SK-N-DZ (cell line): ENCODE measurements at regions not wholly inside any gene's neighbourhood (a gene's known extent, or its start where the extent isn't known, plus 50 kb on each side); places are given as distances from the start of the nearest gene placed in this dataset.

Experiments used
- DNase-seq: peaks from one replicate; pipeline ENCODE4 v3.0.0-alpha.2; 2015; ENCODE audit warnings: low spot score

DNA sequence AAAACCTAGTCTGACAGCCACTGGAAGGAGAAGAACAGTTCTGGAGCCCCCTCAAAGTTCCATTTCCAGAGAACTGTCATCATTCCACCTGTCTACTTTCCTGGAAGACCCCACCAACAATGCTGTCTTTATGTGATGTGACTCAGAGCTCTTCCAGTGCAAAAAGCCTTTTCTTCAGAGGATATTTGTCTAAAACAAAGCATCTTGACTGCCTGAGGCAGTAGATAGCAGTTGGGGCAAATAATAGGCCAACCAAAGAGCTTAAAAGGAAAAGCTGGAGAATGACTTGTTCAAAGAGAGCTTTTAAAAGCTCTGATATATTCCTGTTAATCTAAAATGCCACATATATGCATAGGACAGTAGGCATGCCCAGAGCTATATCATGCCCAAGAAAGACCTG, 62.6 kb downstream of the MIS18A start:
- DNase-seq, result no peak

DNA sequence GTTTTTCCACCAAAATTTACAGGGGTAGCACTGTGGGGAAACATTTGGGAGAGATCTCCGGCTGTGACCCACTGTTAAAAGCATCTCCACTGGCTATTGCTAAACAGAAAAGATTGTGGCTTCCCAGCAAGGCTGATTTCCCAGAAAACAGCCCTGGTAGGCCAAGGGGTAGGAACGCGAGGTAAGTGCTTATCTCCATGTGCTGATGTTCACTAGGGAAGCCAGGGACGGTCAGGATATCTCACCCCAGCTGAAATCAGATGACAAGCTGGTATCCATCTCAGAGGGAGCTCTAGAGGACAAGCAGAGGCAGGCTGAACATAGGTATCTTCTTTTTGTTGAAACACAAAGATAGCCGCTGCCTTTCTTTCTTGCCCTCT, 63.6 kb downstream of the MIS18A start:
- DNase-seq, result peak; percentile 52

DNA sequence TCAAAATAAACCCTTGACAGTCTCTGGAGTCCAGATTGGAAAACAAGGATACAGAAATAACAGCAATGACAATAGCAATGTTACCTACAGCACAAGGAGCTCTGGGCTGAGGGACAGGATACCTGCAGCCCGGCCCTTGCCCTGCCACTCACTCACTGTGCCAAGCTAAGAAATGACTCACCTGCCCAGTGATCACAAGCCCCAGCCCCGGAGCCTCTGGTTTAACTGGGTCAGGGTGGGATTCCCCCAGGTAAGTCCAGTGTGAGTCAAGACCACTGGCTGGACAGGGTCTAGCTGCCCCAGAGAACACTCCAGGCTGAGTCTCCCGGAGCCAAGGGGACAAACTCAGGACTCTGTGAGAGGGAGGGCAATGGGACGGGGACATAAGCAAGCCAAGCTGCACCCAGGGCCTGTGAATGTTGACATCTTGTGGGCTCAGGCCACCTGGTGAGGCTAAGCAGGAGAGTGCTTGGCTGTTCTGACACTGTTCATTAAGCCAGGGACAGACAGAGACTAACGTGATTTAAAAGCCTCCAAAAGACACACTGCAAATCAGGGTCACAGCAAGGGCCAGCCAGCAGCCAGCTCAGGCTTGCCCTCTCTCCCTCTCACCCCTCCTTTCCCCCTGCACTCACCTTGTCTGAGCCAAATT, 64.1 kb downstream of the MIS18A start:
- peak; percentile 70 for DNase-seq

DNA sequence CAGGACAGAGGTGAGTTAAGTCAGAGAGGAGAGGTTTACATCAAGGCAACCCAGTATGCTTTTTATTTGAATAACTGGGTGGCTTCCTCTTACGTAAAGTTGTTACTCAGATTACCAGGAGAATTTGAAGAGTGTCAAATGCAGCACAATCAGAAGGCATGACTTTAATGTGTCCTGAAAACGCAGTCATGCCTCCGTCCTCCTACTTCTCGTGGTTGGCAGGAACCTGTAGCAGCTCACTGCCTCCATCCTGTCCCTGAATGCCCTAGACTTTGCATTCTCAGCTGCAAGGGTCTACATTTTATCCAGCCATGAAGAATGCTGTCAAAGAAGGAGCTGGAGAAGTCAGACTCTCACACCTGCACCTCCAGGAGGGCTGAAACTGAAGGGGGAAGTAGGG, 66.7 kb downstream of the MIS18A start:
- no peak for DNase-seq

DNA sequence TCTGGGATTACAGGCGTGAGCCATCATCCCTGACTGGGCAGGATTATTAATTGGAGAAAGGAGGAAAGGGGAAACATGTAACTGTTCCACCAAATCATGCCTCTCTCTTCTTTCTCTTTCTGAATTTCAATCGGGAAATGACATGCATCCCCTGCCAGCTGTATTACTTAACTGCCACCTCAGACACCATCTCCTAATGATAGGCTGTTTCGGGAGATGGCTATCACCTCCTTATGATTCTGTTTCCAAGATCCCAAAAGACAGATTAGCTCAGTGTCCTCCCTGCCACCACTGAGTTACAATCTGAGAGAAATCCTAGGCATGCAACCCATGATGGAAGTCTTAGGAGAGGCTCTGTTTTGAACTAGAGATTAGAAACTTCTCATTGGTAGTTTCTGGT, 67.5 kb downstream of the MIS18A start:
- DNase-seq, result no peak

DNA sequence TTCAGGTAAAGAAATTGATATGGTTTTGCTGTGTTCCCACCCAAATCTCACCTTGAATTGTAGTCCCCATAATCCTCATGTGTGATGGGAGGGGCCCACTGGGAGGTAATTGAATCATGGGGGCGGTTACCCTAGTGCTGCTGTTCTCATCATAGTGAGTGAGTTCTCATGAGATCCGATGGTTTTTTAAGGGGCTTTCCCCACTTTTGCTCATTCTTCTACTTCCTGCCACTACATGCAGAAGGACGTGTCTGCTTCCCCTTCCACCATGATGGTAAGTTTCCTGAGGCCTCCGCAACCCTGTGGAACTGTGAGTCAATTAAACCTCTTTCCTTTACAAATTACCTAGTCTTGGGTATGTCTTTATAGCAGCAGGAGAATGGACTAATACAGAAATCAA, 69.3 kb downstream of the MIS18A start:
- DNase-seq, result no peak

DNA sequence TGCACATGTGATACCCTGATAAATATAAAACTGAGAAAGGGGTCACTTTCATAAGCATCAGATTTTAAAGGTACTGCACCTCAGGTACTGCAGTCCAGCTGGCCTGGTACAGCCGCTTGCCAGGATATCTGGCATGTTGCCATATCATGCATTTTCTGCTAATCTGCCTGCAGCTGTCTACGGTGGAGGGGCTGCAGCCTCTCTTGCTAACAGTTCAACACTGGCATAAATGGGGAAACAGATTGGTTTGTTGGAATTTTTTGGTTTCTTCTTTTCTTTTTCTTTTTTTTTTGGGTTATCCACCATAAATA, 71.5 kb downstream of the MIS18A start:
- peak; percentile 68 for DNase-seq

DNA sequence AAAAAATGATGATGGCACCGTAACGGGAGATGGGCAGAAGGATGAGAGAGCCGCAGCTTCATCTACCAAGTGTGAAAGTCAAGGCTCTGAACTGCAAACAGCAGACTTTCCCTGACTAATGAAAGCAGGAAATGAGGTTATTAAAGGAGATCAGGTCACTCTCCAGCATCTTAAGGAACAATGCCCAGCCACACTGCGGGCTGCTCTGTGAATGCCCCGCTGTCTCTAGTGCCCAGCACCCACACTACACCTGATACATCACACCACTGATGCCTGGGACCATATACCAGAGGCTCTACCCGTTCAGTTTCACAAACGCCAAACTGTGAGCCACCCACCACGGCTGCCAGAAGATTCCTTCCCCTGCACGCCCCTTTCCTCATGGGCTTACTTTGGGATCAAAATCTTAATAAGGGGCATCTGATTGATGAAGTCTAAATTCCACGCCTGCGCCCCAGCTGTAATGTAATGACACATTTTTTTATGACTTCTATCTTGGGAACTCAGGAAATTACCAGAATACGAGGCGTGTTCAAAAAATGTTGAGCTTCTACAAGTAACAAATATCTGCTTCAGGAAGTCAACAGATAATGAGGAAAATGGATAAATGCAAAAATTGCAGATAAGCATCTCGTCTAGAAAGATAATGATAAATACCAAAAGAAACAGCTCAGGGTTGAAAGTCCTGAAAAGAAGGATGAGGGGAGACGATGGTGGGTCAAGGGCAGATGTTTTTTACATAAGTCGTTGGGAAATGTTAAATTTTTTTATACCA, 72.0 kb downstream of the MIS18A start:
- no peak for DNase-seq

DNA sequence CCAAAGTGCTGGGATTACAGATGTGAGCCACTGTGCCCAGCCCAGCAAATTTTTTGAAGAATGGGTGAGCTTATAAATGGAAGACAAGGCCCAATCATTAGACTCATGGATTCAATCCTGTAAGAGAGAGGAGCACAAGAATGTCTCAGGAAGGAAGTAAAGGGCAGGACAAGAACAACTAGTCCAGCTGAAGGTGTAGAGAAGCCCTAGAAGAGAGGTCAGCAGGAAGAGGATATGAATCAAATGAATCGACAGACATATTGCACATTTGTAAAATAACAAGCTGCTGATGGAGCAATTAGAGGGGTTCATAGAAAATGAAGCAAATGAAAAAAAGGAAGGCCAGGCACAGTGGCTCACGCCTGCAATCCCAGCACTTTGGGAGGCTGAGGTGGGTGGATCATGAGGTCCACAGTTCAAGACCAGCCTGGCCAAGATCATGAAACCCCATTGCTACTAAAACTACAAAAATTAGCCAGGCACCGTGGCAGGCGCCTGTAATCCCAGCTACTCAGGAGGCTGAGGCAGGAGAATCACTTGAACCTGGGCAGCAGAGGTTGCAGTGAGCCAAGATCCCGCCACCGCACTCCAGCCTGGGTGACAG, 74.9 kb downstream of the MIS18A start:
- no peak for DNase-seq

DNA sequence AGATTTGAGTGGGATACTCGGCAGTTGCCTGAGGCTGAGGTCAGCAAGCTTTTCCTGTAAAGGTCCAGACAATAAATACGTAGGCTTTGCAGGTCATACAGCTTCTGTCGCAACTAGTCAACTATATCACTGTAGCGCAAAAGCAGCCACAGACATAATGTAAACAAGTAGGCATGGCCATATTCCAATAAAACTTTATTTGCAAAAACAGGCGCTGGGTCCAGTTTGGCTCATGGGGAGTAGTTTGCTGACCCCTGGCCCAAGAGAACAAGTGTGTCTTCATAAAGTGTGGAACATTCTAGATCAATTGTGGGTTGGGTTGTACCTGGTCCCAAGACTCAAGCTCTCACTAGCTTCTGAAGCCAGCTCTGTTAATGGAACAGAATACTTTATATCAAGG, 78.8 kb downstream of the MIS18A start:
- DNase-seq, result no peak

DNA sequence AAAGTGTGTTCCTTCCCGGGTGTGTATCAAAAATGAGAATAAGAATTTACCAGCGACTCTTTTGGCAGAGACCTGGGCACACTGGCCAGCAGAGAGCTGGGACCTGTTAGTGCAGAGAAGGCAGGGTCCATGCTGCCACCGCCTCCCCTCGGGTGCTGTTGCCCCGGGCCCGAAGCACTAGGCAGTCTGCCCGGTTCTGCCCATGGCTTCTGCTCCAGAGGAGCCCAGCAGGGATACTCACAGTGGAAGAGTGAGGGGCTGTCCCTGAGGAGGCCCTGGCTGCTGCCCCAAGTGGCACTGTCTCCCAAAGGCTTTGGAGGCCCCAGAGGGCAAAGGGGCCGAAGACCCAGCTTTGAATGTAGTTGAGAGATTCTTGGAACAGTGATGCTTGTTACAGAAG, 80.5 kb downstream of the MIS18A start:
- no peak for DNase-seq

DNA sequence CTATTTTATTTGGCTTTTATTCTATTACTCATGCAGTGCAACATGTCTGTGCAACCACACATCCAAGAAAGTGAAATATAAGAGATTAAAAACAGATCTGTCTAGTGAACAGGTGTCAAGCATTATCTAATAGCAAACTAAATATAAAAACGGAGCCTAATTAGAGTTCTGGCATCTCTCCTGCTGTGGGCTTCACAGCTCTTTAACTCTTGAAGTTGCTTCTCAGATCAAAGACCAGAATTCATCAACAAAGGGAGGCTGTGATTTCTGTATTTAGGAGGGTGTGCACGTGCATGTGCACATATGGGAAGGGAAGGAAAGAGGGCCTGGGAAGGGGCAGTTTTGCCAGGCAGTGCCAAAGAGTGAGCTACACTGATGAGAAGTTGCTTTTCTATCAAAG, 81.0 kb downstream of the MIS18A start:
- DNase-seq, result no peak

DNA sequence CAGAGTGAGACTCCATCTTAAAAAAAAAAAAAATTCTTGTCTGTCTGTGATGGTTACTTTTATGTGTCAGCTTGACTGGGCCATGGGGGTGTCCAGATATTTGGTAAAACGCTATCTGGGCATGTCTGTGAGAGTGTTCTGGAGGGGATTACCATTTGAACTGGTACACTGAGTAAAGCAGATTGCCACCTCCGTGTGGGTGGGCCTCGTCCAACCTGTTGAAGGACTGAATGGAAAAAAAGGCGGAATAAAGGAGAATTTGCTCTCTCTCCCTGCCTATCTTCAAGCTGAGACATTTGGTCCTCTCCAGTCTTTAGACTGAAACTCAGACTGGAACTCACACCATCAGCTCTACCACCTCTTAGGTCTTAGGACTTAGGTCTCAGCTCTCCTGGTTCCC, 82.8 kb downstream of the MIS18A start:
- no peak for DNase-seq

DNA sequence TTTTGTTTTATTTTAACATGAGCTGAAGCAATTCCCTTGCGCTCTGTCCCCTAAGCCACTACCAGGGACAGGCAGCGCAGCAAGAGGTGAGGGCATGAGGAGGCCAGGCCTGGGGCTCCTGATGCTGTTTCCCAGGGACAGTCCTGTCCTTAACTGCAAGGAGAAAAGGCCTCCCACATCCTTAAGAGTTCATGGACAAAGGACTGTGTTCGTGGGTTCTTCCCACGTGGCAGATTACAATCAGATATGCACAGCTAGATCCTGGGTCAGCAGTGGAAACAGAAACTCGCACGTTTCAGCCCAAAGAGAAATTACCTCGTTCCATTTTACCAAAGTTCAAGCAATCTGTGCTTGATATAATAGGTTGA, 85.8 kb downstream of the MIS18A start:
- peak; percentile 25 for DNase-seq

DNA sequence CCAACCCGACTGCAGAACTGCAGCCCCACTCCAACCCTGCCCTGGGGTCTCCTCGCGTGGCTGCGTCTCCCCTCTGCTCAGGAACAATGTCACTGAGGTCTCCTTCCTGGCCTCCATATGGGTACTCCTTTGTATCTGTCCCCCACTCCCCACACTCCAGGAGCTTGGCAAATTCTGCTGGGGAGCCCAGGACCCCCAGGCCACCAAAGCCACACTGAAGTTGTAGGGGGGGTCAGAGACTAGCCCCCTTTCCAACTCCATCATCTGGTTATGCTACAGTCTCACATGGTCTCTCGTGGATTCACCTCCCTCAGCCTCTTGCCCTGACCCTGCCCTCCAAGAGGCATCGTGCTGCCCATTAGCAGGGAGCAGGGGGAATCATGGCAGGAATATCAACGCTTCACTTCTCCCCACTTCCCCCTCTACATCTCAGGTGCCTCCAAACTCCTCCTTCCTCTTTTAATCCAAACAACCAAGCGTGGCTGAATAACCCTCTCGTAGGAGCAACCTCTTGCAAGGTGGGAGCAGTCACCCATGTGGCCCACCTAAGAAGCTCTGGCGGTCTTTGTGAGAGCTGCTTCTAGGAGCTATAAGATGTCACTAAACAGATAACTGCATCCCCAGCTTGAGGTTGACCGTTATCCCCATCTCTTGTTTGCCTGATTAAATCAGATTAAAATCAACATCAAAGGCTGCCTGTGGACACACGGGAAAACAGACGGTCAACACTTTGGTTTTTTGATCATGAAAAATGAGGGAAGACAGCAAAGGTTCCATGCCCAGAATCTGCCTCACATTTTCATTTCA, 86.4 kb downstream of the MIS18A start:
- peak; percentile 34 for DNase-seq

DNA sequence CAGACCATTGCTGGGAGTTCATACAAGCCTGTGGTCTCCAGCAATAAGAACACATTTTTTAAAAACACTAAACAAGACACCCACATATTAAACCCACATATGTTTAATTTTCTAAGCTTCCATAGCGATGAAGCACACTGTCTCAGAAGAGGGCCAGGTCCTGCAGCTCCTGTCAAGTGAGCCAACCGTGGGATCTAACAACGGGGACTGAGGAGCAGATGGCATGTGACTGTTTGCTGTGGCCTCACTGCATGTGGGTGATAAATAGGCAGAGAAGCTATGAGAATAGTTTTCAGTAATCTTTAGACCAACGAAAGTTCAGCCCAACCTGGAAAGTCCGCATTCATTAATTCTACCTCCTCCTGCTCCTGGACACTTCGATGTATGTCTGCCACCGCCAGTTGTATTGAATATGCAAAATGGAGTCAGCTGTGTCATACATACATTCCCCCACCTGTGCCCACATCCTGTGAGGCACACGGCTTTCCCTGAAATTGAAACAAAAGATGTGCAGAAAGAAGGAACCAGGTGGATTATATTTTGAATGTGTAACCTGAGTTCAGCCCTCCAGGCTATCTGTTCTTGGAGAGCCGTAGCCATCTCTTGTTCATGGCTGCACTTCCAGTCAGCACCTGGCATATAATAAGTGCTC, 88.2 kb downstream of the MIS18A start:
- DNase-seq, result no peak

DNA sequence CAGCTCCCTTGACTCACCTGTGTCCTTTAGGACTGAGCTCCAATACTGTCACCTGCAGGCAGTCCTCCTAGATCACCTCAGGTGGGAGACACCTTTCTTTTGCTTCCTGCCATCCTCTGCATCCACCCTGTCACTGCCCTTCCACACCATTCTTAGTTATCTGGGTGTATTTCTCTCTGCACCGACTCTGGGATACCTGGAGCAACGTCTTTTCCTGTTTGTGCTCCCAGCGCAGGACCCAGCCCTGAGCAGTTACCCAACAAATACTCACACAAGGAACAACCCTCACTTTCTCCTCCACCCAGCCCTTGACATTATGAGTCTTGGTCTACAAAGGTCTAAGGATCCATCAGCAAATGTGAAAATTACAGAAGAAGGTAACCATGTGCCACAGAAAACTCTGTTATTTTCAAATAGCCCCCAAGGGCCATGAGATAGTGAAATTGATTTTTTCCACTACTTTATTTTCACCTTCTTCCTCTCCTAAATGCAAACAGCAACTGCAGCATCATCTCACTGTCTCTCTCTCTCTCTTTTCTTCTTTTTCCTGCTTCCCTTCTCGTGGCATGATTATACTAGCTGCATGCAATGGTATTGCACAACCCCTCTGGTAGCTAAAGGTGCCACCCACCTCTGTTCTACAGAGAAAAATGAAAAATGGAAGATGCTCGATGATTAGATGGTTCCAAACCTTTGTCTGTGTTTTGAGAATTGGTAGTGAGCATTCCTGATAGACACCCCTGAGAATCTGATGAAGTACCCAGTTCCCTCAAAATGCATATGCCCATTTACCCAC, 89.0 kb downstream of the MIS18A start:
- no peak for DNase-seq

DNA sequence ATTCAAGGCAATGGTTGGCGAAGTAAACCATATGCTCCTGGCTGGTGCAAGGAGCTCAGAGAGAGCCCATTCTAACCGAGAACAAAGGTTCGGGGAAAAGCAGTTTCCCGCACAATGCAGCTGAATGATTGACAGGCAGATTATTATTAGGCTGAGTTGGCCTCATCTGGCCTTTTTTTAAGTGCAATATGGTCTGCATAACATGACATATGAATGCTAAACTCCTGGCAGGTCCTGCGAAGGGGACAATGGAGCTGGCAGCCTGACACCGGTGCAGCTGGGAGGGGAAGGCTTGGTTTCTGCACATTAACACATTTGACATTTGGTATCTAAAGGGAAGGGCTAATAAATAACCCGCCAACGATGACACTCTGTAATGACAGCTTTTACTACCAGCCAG, 92.0 kb downstream of the MIS18A start:
- no peak for DNase-seq

DNA sequence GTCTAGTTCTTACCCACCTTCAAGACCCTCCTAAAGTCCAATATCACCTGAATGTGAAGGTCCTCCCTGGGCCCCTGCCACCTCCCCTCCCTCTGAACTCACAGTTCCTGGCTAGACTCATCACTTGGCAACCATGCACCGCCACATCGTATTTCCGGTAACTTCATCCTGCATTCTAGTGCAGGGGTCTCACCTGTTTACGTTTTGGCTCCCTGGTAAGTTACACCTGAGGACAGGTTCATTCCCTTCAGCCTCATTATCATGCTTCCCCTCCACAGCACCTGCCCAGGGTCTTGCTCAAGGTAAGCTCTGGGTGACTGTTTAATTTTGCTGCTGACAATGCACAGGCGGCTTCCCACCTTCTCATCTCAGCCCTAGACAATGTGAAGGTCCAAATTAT, 93.1 kb downstream of the MIS18A start:
- DNase-seq, result no peak

DNA sequence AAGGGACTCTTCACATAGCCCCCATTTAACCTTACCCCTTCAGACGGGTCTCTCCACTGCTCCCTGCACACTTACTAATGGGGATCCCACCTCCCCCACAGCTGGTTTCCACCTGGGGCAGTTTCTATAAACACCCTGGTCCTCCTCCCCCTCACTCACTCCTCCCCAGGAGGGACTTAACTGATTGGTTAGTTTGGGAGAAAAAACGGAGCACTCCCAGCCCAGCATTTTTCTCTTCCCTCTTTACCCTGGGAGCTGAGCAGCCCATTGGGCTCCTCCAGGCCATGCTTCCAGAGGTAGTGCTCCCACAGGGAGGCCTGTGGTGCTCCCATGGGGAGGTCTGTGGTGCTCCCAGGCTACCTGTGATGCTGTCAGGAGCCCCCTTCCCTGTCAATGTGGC, 93.7 kb downstream of the MIS18A start:
- no peak for DNase-seq

DNA sequence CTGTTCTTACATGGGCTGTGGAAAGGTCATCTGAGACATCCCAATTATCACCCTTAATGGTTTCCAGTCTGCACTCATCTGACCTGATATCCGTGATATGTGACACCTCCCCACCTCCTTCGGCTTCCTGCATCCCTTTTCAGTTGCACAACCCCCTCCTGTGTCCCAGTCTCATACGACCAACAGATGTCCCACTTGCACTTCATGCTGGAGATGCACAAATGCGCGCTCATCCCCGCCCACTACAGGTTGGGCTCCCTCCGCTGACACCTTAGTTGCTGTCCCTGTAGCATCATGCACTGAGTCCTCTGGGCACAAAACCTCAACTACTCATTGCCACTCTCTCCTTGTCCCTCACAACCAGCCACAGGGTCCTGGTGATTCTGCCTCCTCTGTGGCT, 94.4 kb downstream of the MIS18A start:
- peak; percentile 42 for DNase-seq
